Retina (tissue), 1 donor: ENCODE measurements at regions not wholly inside any gene's neighbourhood (a gene's known extent, or its start where the extent isn't known, plus 50 kb on each side); places are given as distances from the start of the nearest gene placed in this dataset.

ENCODE experiments used
- DNase-seq: peaks from one replicate; pipeline ENCODE4 v3.0.0-alpha.2; 2016

- no peak for DNase-seq
Observed at GRCh38 chr1:30607723-30608122, 115.7 kb downstream of the MATN1 start.

- no peak for DNase-seq
Observed at GRCh38 chr1:30606166-30606565, 117.2 kb downstream of the MATN1 start.

- no peak for DNase-seq
Observed at GRCh38 chr1:30605441-30605920, 117.9 kb downstream of the MATN1 start.

GRCh38 chr1:30604801-30605440 is 118.5 kb downstream of the MATN1 start:
- DNase-seq, result no peak

GRCh38 chr1:30603081-30603858 is 120.1 kb downstream of the MATN1 start:
- no peak for DNase-seq

GRCh38 chr1:30601316-30602085 is 121.9 kb downstream of the MATN1 start:
- no peak for DNase-seq

- no peak for DNase-seq
Observed at GRCh38 chr1:30600706-30601105, 122.7 kb downstream of the MATN1 start.

GRCh38 chr1:30600258-30600657 is 123.1 kb downstream of the MATN1 start:
- no peak for DNase-seq

- DNase-seq, result no peak
Observed at GRCh38 chr1:30599721-30600120, 123.7 kb downstream of the MATN1 start.

GRCh38 chr1:30598571-30599114 is 124.7 kb downstream of the MATN1 start:
- DNase-seq, result no peak

- no peak for DNase-seq
Observed at GRCh38 chr1:30597711-30598110, 125.7 kb downstream of the MATN1 start.

- no peak for DNase-seq
Observed at GRCh38 chr1:30596891-30597290, 126.5 kb downstream of the MATN1 start.

- no peak for DNase-seq
Observed at GRCh38 chr1:30596470-30596869, 126.9 kb downstream of the MATN1 start.

GRCh38 chr1:30589083-30589482 is 134.3 kb downstream of the MATN1 start:
- no peak for DNase-seq

- no peak for DNase-seq
Observed at GRCh38 chr1:30588311-30589073, 134.9 kb downstream of the MATN1 start.

GRCh38 chr1:30586671-30587070 is 136.7 kb downstream of the MATN1 start:
- no peak for DNase-seq

GRCh38 chr1:30579580-30579979 is 143.8 kb downstream of the MATN1 start:
- DNase-seq, result no peak

GRCh38 chr1:30575066-30575465 is 148.3 kb downstream of the MATN1 start:
- DNase-seq, result no peak

GRCh38 chr1:30572192-30572591 is 151.2 kb downstream of the MATN1 start:
- no peak for DNase-seq

- no peak for DNase-seq
Observed at GRCh38 chr1:30571380-30571779, 152.0 kb downstream of the MATN1 start.

GRCh38 chr1:30569384-30569783 is 154.0 kb downstream of the MATN1 start:
- no peak for DNase-seq

- no peak for DNase-seq
Observed at GRCh38 chr1:30562559-30562958, 160.8 kb downstream of the MATN1 start.

- DNase-seq, result no peak
Observed at GRCh38 chr1:30551603-30552002, 171.8 kb downstream of the MATN1 start.
